SK-N-SH treated with all-trans-retinoic acid at 6 μM for 48 hours (cell line): ENCODE measurements at regions not wholly inside any gene's neighbourhood (a gene's known extent, or its start where the extent isn't known, plus 50 kb on each side); places are given as distances from the start of the nearest gene placed in this dataset.

Source experiments
- ATAC-seq: fragments of 200-7000 bp; cut with Tn5 transposase; 3 replicates; pipeline ENCODE4 v1.9.1; 2020; ENCODE audit warnings: mild to moderate bottlenecking, moderate library complexity
- ARNTL ChIP-seq: fragments of 450-650 bp; formaldehyde crosslinking; IDR thresholded peaks from 2 replicates; pipeline ENCODE4 v1.5.0; 2020; ENCODE audit warnings: low read depth, mild to moderate bottlenecking, moderate library complexity, borderline replicate concordance
- BACH2 ChIP-seq: fragments of 250-450 bp; sonication (Bioruptor Pico); IDR thresholded peaks from 2 replicates; pipeline ENCODE4 v1.9.0; 2021; ENCODE audit warnings: mild to moderate bottlenecking, borderline replicate concordance
- CSDC2 ChIP-seq: fragments of 250-450 bp; sonication (Bioruptor Pico); IDR thresholded peaks from 2 replicates; pipeline ENCODE4 v1.5.0; 2020; ENCODE audit warnings: mild to moderate bottlenecking, moderate library complexity
- ESRRG ChIP-seq: fragments of 250-450 bp; sonication (Bioruptor Pico); IDR thresholded peaks from 2 replicates; pipeline ENCODE4 v1.6.1; 2021; ENCODE audit warnings: mild to moderate bottlenecking
- GLIS3 ChIP-seq: fragments of 250-450 bp; sonication (Bioruptor Pico); IDR thresholded peaks from 2 replicates; pipeline ENCODE4 v1.5.0; 2020; ENCODE audit warnings: mild to moderate bottlenecking, moderate library complexity
- ISL1 ChIP-seq: fragments of 250-450 bp; sonication (Bioruptor Pico); IDR thresholded peaks from 2 replicates; pipeline ENCODE4 v2.1.2; 2022; ENCODE audit warnings: mild to moderate bottlenecking, moderate library complexity
- OSR1 ChIP-seq: fragments of 250-450 bp; sonication (Bioruptor Pico); IDR thresholded peaks from 2 replicates; pipeline ENCODE4 v1.8.0; 2022; ENCODE audit warnings: moderate library complexity, mild to moderate bottlenecking, inconsistent platforms
- PPARA ChIP-seq: fragments of 250-450 bp; sonication (Bioruptor Pico); IDR thresholded peaks from 2 replicates; pipeline ENCODE4 v1.5.0; 2020; ENCODE audit warnings: mild to moderate bottlenecking, borderline replicate concordance
- RARB ChIP-seq: fragments of 250-450 bp; sonication (Bioruptor Pico); IDR thresholded peaks from 2 replicates; pipeline ENCODE4 v1.8.0; 2021; ENCODE audit warnings: mild to moderate bottlenecking, moderate library complexity
- SNAI2 ChIP-seq: fragments of 250-450 bp; sonication (Bioruptor Pico); IDR thresholded peaks from 2 replicates; pipeline ENCODE4 v1.5.0; 2020; ENCODE audit warnings: mild to moderate bottlenecking, moderate library complexity
- ZC3H10 ChIP-seq: fragments of 250-450 bp; sonication (Bioruptor Pico); IDR thresholded peaks from 2 replicates; pipeline ENCODE4 v1.5.1; 2021; ENCODE audit warnings: mild to moderate bottlenecking, moderate library complexity
- ZFP3 ChIP-seq: fragments of 250-450 bp; sonication (Bioruptor Pico); IDR thresholded peaks from 2 replicates; pipeline ENCODE4 v1.5.0; 2020; ENCODE audit warnings: mild to moderate bottlenecking, moderate library complexity
- ZFP30 ChIP-seq: fragments of 450-650 bp; formaldehyde crosslinking; IDR thresholded peaks from 2 replicates; pipeline ENCODE4 v1.5.0; 2022; ENCODE audit warnings: mild to moderate bottlenecking, moderate library complexity
- ZNF565 ChIP-seq: fragments of 450-650 bp; formaldehyde crosslinking; conservative IDR thresholded peaks from 2 replicates; pipeline ENCODE4 v1.5.0; 2020; ENCODE audit warnings: low read depth, mild to moderate bottlenecking, moderate library complexity
- ZNF70 ChIP-seq: fragments of 450-650 bp; formaldehyde crosslinking; IDR thresholded peaks from 2 replicates; pipeline ENCODE4 v1.5.0; 2020; ENCODE audit warnings: mild to moderate bottlenecking, moderate library complexity
- ZNF8 ChIP-seq: fragments of 450-650 bp; formaldehyde crosslinking; IDR thresholded peaks from 2 replicates; pipeline ENCODE4 v1.5.0; 2020; ENCODE audit warnings: mild to moderate bottlenecking, moderate library complexity
- TF ChIP-seq, protein P1 (sequence below): fragments of 250-450 bp; sonication (Bioruptor Pico); IDR thresholded peaks from 2 replicates; pipeline ENCODE4 v1.5.0; 2020; ENCODE audit warnings: mild to moderate bottlenecking, moderate library complexity
- TF ChIP-seq, protein P2 (sequence below): fragments of 250-450 bp; sonication (Bioruptor Pico); IDR thresholded peaks from 2 replicates; pipeline ENCODE4 v1.5.1; 2020; ENCODE audit warnings: low read depth, mild to moderate bottlenecking, moderate library complexity
- TF ChIP-seq, protein P3 (sequence below): fragments of 250-450 bp; sonication (Bioruptor Pico); IDR thresholded peaks from 2 replicates; pipeline ENCODE4 v1.8.0; 2020; ENCODE audit warnings: mild to moderate bottlenecking, moderate library complexity, borderline replicate concordance
- TF ChIP-seq, protein P4 (sequence below): fragments of 250-450 bp; sonication (Bioruptor Pico); IDR thresholded peaks from 2 replicates; pipeline ENCODE4 v1.8.0; 2021; ENCODE audit warnings: low read depth, mild to moderate bottlenecking, moderate library complexity, borderline replicate concordance

DNA sequence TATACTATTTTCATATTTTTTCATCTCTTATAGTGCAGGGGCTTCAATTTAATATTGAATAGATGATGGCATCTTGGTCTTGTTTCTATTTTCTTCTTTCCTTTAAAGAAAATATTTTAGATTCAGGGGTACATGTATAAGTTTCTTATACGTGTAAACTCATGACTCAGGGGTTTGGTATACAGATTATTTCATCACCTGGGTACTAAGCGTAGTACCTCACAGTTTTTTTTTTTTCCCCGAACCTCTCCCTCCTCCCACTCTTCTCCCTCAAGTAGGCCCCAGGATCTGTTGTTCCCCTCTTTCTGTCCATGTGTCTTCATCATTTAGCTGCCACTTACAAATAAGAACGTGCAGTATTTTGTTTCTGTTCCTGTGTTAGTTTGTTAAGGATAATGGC lies 172.6 kb downstream of the TMTC3 start:
- TF ChIP-seq SNAI2 (CRISPR knock-in tag) (no peak), GLIS3 (CRISPR knock-in tag) (no peak), BACH2 (CRISPR knock-in tag) (no peak), ZC3H10 (no peak), ISL1 (CRISPR knock-in tag) (no peak), ARNTL (CRISPR knock-in tag) (no peak), ZNF565 (CRISPR knock-in tag) (no peak), ZNF70 (CRISPR knock-in tag) (no peak), CSDC2 (CRISPR knock-in tag) (no peak), PPARA (no peak), ZNF8 (CRISPR knock-in tag) (no peak), ZFP30 (CRISPR knock-in tag) (no peak), ZFP3 (no peak), ESRRG (CRISPR knock-in tag) (no peak)
- TF ChIP-seq, protein P1, sequence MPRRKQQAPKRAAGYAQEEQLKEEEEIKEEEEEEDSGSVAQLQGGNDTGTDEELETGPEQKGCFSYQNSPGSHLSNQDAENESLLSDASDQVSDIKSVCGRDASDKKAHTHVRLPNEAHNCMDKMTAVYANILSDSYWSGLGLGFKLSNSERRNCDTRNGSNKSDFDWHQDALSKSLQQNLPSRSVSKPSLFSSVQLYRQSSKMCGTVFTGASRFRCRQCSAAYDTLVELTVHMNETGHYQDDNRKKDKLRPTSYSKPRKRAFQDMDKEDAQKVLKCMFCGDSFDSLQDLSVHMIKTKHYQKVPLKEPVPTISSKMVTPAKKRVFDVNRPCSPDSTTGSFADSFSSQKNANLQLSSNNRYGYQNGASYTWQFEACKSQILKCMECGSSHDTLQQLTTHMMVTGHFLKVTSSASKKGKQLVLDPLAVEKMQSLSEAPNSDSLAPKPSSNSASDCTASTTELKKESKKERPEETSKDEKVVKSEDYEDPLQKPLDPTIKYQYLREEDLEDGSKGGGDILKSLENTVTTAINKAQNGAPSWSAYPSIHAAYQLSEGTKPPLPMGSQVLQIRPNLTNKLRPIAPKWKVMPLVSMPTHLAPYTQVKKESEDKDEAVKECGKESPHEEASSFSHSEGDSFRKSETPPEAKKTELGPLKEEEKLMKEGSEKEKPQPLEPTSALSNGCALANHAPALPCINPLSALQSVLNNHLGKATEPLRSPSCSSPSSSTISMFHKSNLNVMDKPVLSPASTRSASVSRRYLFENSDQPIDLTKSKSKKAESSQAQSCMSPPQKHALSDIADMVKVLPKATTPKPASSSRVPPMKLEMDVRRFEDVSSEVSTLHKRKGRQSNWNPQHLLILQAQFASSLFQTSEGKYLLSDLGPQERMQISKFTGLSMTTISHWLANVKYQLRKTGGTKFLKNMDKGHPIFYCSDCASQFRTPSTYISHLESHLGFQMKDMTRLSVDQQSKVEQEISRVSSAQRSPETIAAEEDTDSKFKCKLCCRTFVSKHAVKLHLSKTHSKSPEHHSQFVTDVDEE (CRISPR knock-in tag) = no peak
- TF ChIP-seq, protein P2, sequence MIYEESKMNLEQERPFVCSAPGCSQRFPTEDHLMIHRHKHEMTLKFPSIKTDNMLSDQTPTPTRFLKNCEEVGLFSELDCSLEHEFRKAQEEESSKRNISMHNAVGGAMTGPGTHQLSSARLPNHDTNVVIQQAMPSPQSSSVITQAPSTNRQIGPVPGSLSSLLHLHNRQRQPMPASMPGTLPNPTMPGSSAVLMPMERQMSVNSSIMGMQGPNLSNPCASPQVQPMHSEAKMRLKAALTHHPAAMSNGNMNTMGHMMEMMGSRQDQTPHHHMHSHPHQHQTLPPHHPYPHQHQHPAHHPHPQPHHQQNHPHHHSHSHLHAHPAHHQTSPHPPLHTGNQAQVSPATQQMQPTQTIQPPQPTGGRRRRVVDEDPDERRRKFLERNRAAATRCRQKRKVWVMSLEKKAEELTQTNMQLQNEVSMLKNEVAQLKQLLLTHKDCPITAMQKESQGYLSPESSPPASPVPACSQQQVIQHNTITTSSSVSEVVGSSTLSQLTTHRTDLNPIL (CRISPR knock-in tag) = no peak
- TF ChIP-seq, protein P3, sequence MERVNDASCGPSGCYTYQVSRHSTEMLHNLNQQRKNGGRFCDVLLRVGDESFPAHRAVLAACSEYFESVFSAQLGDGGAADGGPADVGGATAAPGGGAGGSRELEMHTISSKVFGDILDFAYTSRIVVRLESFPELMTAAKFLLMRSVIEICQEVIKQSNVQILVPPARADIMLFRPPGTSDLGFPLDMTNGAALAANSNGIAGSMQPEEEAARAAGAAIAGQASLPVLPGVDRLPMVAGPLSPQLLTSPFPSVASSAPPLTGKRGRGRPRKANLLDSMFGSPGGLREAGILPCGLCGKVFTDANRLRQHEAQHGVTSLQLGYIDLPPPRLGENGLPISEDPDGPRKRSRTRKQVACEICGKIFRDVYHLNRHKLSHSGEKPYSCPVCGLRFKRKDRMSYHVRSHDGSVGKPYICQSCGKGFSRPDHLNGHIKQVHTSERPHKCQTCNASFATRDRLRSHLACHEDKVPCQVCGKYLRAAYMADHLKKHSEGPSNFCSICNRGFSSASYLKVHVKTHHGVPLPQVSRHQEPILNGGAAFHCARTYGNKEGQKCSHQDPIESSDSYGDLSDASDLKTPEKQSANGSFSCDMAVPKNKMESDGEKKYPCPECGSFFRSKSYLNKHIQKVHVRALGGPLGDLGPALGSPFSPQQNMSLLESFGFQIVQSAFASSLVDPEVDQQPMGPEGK (CRISPR knock-in tag) = no peak
- no peak for ATAC-seq

DNA sequence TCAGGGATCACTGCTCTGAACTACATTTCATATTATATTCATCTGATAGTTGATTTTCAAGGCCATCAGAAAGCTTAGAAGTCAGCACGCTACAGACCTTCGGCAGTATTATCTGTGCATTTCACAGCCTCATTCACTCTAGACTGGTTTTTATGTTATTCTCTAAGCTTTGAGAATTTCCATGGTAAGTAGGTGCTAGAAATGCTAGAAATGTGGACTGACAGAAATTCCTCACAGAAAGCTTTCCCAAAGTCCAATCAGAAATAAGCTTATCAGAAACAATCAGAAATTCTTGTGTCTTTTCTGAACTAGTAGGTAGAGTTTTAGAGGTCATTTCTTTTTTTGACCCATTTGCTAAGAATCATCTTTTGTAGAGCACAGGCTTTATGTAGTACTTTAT lies 176.6 kb downstream of the TMTC3 start:
- TF ChIP-seq, protein P2 (CRISPR knock-in tag) = no peak
- TF ChIP-seq RARB (CRISPR knock-in tag) (no peak), BACH2 (CRISPR knock-in tag) (no peak), ISL1 (CRISPR knock-in tag) (no peak), ZNF565 (CRISPR knock-in tag) (no peak), ESRRG (CRISPR knock-in tag) (no peak)
- TF ChIP-seq, protein P4, sequence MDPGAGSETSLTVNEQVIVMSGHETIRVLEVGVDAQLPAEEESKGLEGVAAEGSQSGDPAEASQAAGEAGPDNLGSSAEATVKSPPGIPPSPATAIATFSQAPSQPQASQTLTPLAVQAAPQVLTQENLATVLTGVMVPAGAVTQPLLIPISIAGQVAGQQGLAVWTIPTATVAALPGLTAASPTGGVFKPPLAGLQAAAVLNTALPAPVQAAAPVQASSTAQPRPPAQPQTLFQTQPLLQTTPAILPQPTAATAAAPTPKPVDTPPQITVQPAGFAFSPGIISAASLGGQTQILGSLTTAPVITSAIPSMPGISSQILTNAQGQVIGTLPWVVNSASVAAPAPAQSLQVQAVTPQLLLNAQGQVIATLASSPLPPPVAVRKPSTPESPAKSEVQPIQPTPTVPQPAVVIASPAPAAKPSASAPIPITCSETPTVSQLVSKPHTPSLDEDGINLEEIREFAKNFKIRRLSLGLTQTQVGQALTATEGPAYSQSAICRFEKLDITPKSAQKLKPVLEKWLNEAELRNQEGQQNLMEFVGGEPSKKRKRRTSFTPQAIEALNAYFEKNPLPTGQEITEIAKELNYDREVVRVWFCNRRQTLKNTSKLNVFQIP = no peak
- ATAC-seq = no peak

DNA sequence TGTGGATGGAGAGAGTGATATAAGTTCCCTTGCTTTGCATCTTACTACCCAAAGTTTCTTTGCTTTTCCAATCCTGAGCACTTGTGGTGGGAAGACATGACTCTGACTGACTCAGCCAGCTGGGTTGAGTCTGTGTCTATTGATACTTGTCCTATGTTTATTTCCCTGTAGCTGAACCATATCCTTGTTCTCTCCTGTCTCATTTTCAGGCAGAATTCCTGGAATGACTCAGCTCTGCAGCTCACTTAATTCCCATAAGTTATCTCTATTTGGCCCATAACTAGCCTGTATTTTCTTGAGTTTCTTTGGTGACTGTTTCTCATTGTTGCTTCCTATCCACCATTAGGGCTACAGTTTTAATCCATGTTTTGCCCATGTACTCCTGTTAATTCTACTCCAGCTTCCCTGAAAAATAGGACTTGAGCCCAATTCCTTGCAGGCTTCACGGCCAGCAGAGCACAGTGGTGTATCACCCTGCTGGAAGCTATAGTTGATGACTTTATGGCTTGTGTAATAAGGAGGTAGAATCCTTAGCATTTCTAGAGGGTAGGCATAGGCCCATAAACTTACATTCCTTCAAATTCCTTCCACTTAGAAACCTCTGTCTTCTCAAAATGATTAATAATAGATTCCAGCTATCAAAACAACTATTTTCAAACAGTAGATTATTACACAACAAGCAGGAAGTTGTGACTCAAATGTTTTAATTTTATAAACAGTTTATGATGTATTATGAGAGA lies 183.1 kb downstream of the TMTC3 start:
- TF ChIP-seq CSDC2 (CRISPR knock-in tag) = no peak
- TF ChIP-seq OSR1 (CRISPR knock-in tag) = no peak
- no peak for TF ChIP-seq RARB (CRISPR knock-in tag)
- TF ChIP-seq ZFP3 = no peak
- no peak for TF ChIP-seq ZNF565 (CRISPR knock-in tag)
- TF ChIP-seq, protein P2 (CRISPR knock-in tag) = no peak
- TF ChIP-seq ISL1 (CRISPR knock-in tag) = peak; percentile 42; the same call in 1 of the 2 replicates
- no peak for TF ChIP-seq PPARA
- ATAC-seq = peak; percentile 92
